H1 (cell line): ENCODE measurements at regions not wholly inside any gene's neighbourhood (a gene's known extent, or its start where the extent isn't known, plus 50 kb on each side); places are given as distances from the start of the nearest gene placed in this dataset.

Experiments
- CTCF ChIA-PET: fragments of 300-600 bp; sonication (Branson Sonifier 250); formaldehyde crosslinking; loops from one replicate; lab custom pipeline; 2021; ENCODE audit not compliant: partially characterized antibody; lab: Charles Lee
- POLR2A ChIA-PET: fragments of 300-600 bp; sonication (Branson Sonifier 250); formaldehyde crosslinking; loops from one replicate; lab custom pipeline; 2021; ENCODE audit warnings: inconsistent platforms; ENCODE audit not compliant: partially characterized antibody; lab: Charles Lee
- DNase-seq, 2 experiments: peaks; one replicate each; pipeline versions ENCODE4 v3.0.0 to v3.0.0-alpha.2; 2010 to 2022; ENCODE audit warnings: low spot score in 2 of 2, low read depth in 1 of 2, mixed read lengths in 1 of 2
- FAIRE-seq: peaks from 2 replicates; lab custom pipeline; 2011; peaks lifted over from hg19 to GRCh38; lab: Jason Lieb, UNC
- H2AFZ ChIP-seq: 2 replicates; pipeline ENCODE4 v1.8.1; 2012; ENCODE audit warnings: low read length, inconsistent platforms
- H2AK5ac ChIP-seq: 2 replicates; pipeline ENCODE4 v1.6.1; 2013; ENCODE audit warnings: low read depth, low read length
- H2BK120ac ChIP-seq: replicated peaks from 2 replicates; pipeline ENCODE3; 2013; ENCODE audit warnings: low read depth, low read length, inconsistent platforms
- H2BK12ac ChIP-seq: 2 replicates; pipeline ENCODE4 v1.6.1; 2013; ENCODE audit warnings: low read depth, low read length
- H2BK15ac ChIP-seq: 2 replicates; pipeline ENCODE4 v1.6.1; 2013; ENCODE audit warnings: low read length
- H2BK20ac ChIP-seq: 2 replicates; pipeline ENCODE4 v1.6.1; 2013; ENCODE audit warnings: low read length
- H2BK5ac ChIP-seq: 2 replicates; pipeline ENCODE4 v1.6.1; 2013; ENCODE audit warnings: low read depth, low read length
- H3K14ac ChIP-seq: 2 replicates; pipeline ENCODE4 v1.6.1; 2013; ENCODE audit warnings: inconsistent platforms; ENCODE audit not compliant: insufficient read length
- H3K18ac ChIP-seq: 2 replicates; pipeline ENCODE4 v1.6.1; 2013; ENCODE audit warnings: low read length; ENCODE audit errors: extremely low read depth
- H3K23ac ChIP-seq: 2 replicates; pipeline ENCODE4 v1.6.1; 2013; ENCODE audit warnings: inconsistent platforms; ENCODE audit not compliant: insufficient read length
- H3K23me2 ChIP-seq: 2 replicates; pipeline ENCODE4 v1.6.1; 2013; ENCODE audit warnings: low read depth, low read length
- H3K27ac ChIP-seq: 2 replicates; pipeline ENCODE4 v1.6.1; 2011; ENCODE audit warnings: low read depth, low read length, inconsistent platforms
- H3K27me3 ChIP-seq, 4 experiments: replicated peaks in 1 of 4; 1 replicate in 1 of 4; 2 replicates in 3 of 4; pipeline versions ENCODE4 v1.6.1 to v1.8.1; 2011 to 2013; ENCODE audit warnings: low read length in 3 of 4, mild to moderate bottlenecking in 3 of 4, inconsistent platforms in 2 of 4, mixed read lengths in 2 of 4, moderate library complexity in 1 of 4; ENCODE audit not compliant: control insufficient read depth in 3 of 4, insufficient read depth in 3 of 4; ENCODE audit errors: extremely low read depth in 1 of 4
- H3K36me3 ChIP-seq, 4 experiments: 2 replicates each; pipeline versions ENCODE4 v1.6.1 to v1.8.1; 2011 to 2013; ENCODE audit warnings: mild to moderate bottlenecking in 4 of 4, low read length in 3 of 4, moderate library complexity in 2 of 4, control low read depth in 1 of 4, inconsistent platforms in 1 of 4; ENCODE audit not compliant: insufficient read depth in 4 of 4, control insufficient read depth in 2 of 4
- H3K4ac ChIP-seq: replicated peaks from 2 replicates; pipeline ENCODE3; 2013; ENCODE audit warnings: low read length, low read depth, mixed read lengths, inconsistent platforms; ENCODE audit not compliant: insufficient read length
- H3K4me1 ChIP-seq, 4 experiments: replicated peaks in 1 of 4; 1 replicate in 1 of 4; 2 replicates in 3 of 4; pipeline versions ENCODE4 v1.6.1 to v1.8.1; 2011 to 2013; ENCODE audit warnings: low read length in 3 of 4, inconsistent platforms in 2 of 4, mixed read lengths in 1 of 4; ENCODE audit not compliant: insufficient read depth in 4 of 4, control insufficient read depth in 3 of 4
- H3K4me2 ChIP-seq, 2 experiments: 2 replicates each; pipeline versions ENCODE4 v1.6.1 to v1.8.1; 2011 to 2013; ENCODE audit warnings: low read depth in 2 of 2, low read length in 2 of 2, control low read depth in 1 of 2, inconsistent platforms in 1 of 2, mild to moderate bottlenecking in 1 of 2; ENCODE audit not compliant: insufficient read depth in 1 of 2
- H3K4me3 ChIP-seq, 4 experiments: fragments of 200-600, 300-600 bp in 1 of 4; sonication (generic), shearing (Covaris generic), sonication (Bioruptor Twin) in 1 of 4; 2 replicates each; pipeline versions ENCODE4 v1.5.1 to v1.8.1; 2011 to 2016; ENCODE audit warnings: low read length in 4 of 4, low read depth in 3 of 4, control low read depth in 2 of 4, inconsistent platforms in 2 of 4, mild to moderate bottlenecking in 2 of 4, mixed read lengths in 1 of 4, moderate library complexity in 1 of 4; ENCODE audit not compliant: insufficient read depth in 2 of 4; ENCODE audit errors: extremely low read depth in 1 of 4
- H3K56ac ChIP-seq: replicated peaks from 2 replicates; pipeline ENCODE3; 2013; ENCODE audit warnings: low read depth, mild to moderate bottlenecking, mixed read lengths, low read length, inconsistent platforms; ENCODE audit not compliant: insufficient read length
- H3K79me1 ChIP-seq: 2 replicates; pipeline ENCODE4 v1.6.1; 2013; ENCODE audit warnings: low read depth, low read length, control low read depth
- H3K79me2 ChIP-seq, 2 experiments: 2 replicates each; pipeline versions ENCODE4 v1.6.1 to v1.8.1; 2012 to 2013; ENCODE audit warnings: low read length in 2 of 2, mild to moderate bottlenecking in 2 of 2, inconsistent platforms in 1 of 2; ENCODE audit not compliant: insufficient read depth in 2 of 2, control insufficient read depth in 1 of 2
- H3K9ac ChIP-seq, 4 experiments: replicated peaks in 1 of 4; 1 replicate in 1 of 4; 2 replicates in 3 of 4; pipeline versions ENCODE4 v1.6.1 to v1.8.1; 2011 to 2013; ENCODE audit warnings: low read depth in 3 of 4, low read length in 3 of 4, control low read depth in 2 of 4, mild to moderate bottlenecking in 2 of 4, moderate library complexity in 2 of 4, inconsistent platforms in 1 of 4; ENCODE audit errors: extremely low read depth in 1 of 4
- H3K9me3 ChIP-seq, 2 experiments: 2 replicates each; pipeline versions ENCODE4 v1.6.1 to v1.8.1; 2012 to 2013; ENCODE audit warnings: mild to moderate bottlenecking in 2 of 2, moderate library complexity in 2 of 2, control low read depth in 1 of 2, inconsistent platforms in 1 of 2, low read depth in 1 of 2, low read length in 1 of 2, mixed read lengths in 1 of 2; ENCODE audit not compliant: insufficient read depth in 2 of 2
- H4K20me1 ChIP-seq, 2 experiments: replicated peaks in 1 of 2; 2 replicates each; pipeline versions ENCODE3 to v1.8.1; 2011 to 2013; ENCODE audit warnings: inconsistent platforms in 2 of 2, low read length in 2 of 2, mild to moderate bottlenecking in 1 of 2; ENCODE audit not compliant: insufficient read depth in 2 of 2, control insufficient read depth in 1 of 2
- H4K5ac ChIP-seq: 2 replicates; pipeline ENCODE4 v1.6.1; 2013; ENCODE audit warnings: low read length, low read depth, mixed read lengths, inconsistent platforms; ENCODE audit not compliant: insufficient read length
- H4K8ac ChIP-seq: 2 replicates; pipeline ENCODE4 v1.8.0; 2013; ENCODE audit warnings: mild to moderate bottlenecking, moderate library complexity, low read length, inconsistent platforms; ENCODE audit not compliant: insufficient read depth; ENCODE audit errors: extremely low read depth
- H4K91ac ChIP-seq: replicated peaks from 2 replicates; pipeline ENCODE3; 2013; ENCODE audit warnings: low read length, mixed read lengths, inconsistent platforms; ENCODE audit not compliant: insufficient read length
- BCL11A ChIP-seq, 2 experiments: IDR thresholded peaks; one replicate each; pipeline ENCODE4 v1.6.1; 2011; ENCODE audit warnings: low read depth in 2 of 2, low read length in 2 of 2, mild to moderate bottlenecking in 2 of 2
- CREB1 ChIP-seq: IDR thresholded peaks from 2 replicates; pipeline ENCODE4 v1.6.1; 2012; ENCODE audit warnings: inconsistent platforms
- GTF2F1 ChIP-seq: IDR thresholded peaks from 2 replicates; pipeline ENCODE4 v1.6.1; 2012; ENCODE audit warnings: low read depth, low read length, improper control_type of control experiment, borderline replicate concordance
- HDAC2 ChIP-seq, 2 experiments: fragments of 300-600 bp in 1 of 2; sonication (generic) in 1 of 2; IDR thresholded peaks; 2 replicates each; pipeline ENCODE4 v1.6.1; 2011 to 2012; ENCODE audit warnings: low read depth in 2 of 2, low read length in 2 of 2, mild to moderate bottlenecking in 2 of 2, moderate library complexity in 2 of 2, borderline replicate concordance in 1 of 2, inconsistent platforms in 1 of 2
- SAP30 ChIP-seq: fragments of 300-600 bp; sonication (generic); IDR thresholded peaks from 2 replicates; pipeline ENCODE4 v1.7.1; 2012; ENCODE audit warnings: low read length, moderate library complexity, mild to moderate bottlenecking, inconsistent platforms; ENCODE audit not compliant: insufficient read depth, insufficient replicate concordance
- WGBS, 2 experiments: shearing (Covaris generic) in 1 of 2; methylation state at CpG; one replicate each; pipeline versions ENCODE4 v1.1.6 to v1.1.7; 2013 to 2015; ENCODE audit warnings: low lambda C conversion rate in 2 of 2, mixed read lengths in 2 of 2, inconsistent platforms in 1 of 2, low coverage in 1 of 2, missing lambda C conversion rate in 1 of 2; ENCODE audit not compliant: insufficient replicate concordance in 2 of 2, insufficient coverage in 1 of 2, insufficient read length in 1 of 2; ENCODE audit errors: extremely low coverage in 1 of 2, missing lambda C conversion rate in 1 of 2; 5-methylcytosine and 5-hydroxymethylcytosine counted together
- TF ChIP-seq, protein P1 (sequence below), 3 experiments: IDR thresholded peaks; 1 replicate in 2 of 3; 2 replicates in 1 of 3; pipeline versions ENCODE4 v1.5.1 to v1.6.1; 2011; ENCODE audit warnings: low read length in 3 of 3, mild to moderate bottlenecking in 3 of 3, inconsistent platforms in 2 of 3, low read depth in 1 of 3, moderate library complexity in 1 of 3; ENCODE audit not compliant: insufficient read depth in 1 of 3; ENCODE audit errors: control extremely low read depth in 1 of 3

DNA sequence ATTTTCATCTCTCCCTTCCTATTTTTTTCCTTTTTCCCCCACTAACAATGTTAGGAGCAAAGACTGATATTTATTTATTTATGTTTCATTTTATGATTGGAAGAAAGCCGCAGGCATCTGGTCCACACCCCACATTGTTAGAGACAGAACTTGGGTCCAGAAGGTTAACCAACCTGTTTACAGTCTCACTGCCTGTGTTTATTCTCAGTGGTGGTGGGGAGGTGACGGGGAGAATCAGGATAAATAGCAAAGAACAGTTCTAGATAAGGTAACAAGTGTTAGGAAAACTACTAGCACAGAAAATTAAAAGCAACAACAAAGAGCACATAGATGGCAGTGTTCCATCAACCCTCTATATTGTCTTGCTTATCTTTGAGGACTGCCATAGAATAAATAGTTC, 301.7 kb upstream of the DIPK2B start:
- no peaks in the 10 kb centered on the region; a peak in 1 of 7 replicates for H3K4me1 ChIP-seq
- H3K4ac ChIP-seq: no peak overlapping the region
- no peak overlapping the region for H2AK5ac ChIP-seq
- no peaks in the 10 kb centered on the region for H3K79me2 ChIP-seq
- H2BK15ac ChIP-seq: no peak overlapping the region
- ChIA-PET POLR2A (no interaction called here), CTCF (no interaction called here)
- H3K4me3 ChIP-seq: no peak overlapping the region
- H3K23ac ChIP-seq: no peak overlapping the region
- H4K8ac ChIP-seq: no peak overlapping the region
- H2AFZ ChIP-seq: no peak overlapping the region
- no peak overlapping the region for H3K56ac ChIP-seq
- no peaks in the 10 kb centered on the region; a peak in 1 of 8 replicates for H3K36me3 ChIP-seq
- no peak overlapping the region for H4K5ac ChIP-seq
- H3K4me2 ChIP-seq: no peak overlapping the region
- 94% methylated on average over 2 of the region's 2 CpGs; no CpG with 5 or more reads in 1 of the 2 experiments for WGBS, 2 experiments
- no peaks in the 10 kb centered on the region for H3K23me2 ChIP-seq
- no peak overlapping the region for H3K9ac ChIP-seq
- H4K20me1 ChIP-seq: no peaks in the 10 kb centered on the region
- no peak overlapping the region for H3K14ac ChIP-seq
- H3K27me3 ChIP-seq: no peaks in the 10 kb centered on the region
- H3K9me3 ChIP-seq: peaks cover 0 to 12% of the 10 kb centered on the region in 2 experiments; a peak in 1 of 4 replicates
- no peaks in the 10 kb centered on the region for H3K79me1 ChIP-seq
- no peak for DNase-seq
- no peak overlapping the region for H3K18ac ChIP-seq
- H3K27ac ChIP-seq: no peak overlapping the region
- no peak overlapping the region for H2BK120ac ChIP-seq
- no peak overlapping the region for H4K91ac ChIP-seq
- no peak for FAIRE-seq
- H2BK12ac ChIP-seq: no peak overlapping the region
- no peak overlapping the region for H2BK20ac ChIP-seq
- no peak overlapping the region for H2BK5ac ChIP-seq
- no peak for TF ChIP-seq CREB1
- TF ChIP-seq BCL11A (IDR thresholded peaks at IDR 0.05; ENCODE audit: low read depth in 2 of 2, low read length in 2 of 2): no peak
- TF ChIP-seq HDAC2 (IDR thresholded peaks at IDR 0.05; ENCODE audit: borderline replicate concordance in 1 of 2, low read depth in 2 of 2, low read length in 2 of 2): no peak
- TF ChIP-seq SAP30: no peak
- TF ChIP-seq, protein P1, sequence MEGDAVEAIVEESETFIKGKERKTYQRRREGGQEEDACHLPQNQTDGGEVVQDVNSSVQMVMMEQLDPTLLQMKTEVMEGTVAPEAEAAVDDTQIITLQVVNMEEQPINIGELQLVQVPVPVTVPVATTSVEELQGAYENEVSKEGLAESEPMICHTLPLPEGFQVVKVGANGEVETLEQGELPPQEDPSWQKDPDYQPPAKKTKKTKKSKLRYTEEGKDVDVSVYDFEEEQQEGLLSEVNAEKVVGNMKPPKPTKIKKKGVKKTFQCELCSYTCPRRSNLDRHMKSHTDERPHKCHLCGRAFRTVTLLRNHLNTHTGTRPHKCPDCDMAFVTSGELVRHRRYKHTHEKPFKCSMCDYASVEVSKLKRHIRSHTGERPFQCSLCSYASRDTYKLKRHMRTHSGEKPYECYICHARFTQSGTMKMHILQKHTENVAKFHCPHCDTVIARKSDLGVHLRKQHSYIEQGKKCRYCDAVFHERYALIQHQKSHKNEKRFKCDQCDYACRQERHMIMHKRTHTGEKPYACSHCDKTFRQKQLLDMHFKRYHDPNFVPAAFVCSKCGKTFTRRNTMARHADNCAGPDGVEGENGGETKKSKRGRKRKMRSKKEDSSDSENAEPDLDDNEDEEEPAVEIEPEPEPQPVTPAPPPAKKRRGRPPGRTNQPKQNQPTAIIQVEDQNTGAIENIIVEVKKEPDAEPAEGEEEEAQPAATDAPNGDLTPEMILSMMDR (IDR thresholded peaks at IDR 0.05; ENCODE audit: control extremely low read depth in 1 of 3, insufficient read depth in 1 of 3, low read depth in 1 of 3, low read length in 3 of 3): no peak
- TF ChIP-seq GTF2F1: no peak
